Right atrium auricular region (tissue), 2 donors: ENCODE measurements at regions not wholly inside any gene's neighbourhood (a gene's known extent, or its start where the extent isn't known, plus 50 kb on each side); places are given as distances from the start of the nearest gene placed in this dataset.
"Not testable (repeated sequence)": the region's sequence is repeated elsewhere in the genome, so short reads cannot be mapped to it uniquely, and the experiment has no call there.

Source experiments
- DNase-seq: peaks from one replicate; pipeline ENCODE4 v3.0.0-alpha.2; 2019; ENCODE audit warnings: low spot score
- H3K27ac ChIP-seq, 2 donors: fragments of 200-600 bp; sonication (generic); 1 replicate in 1 of 2; 2 replicates in 1 of 2; pipeline ENCODE4 v1.5.1; 2016 to 2019
- H3K27me3 ChIP-seq, 2 donors: fragments of 200-600 bp; sonication (generic); one replicate each; pipeline versions ENCODE4 v1.5.1 to v1.6.0; 2017 to 2019
- H3K36me3 ChIP-seq: fragments of 200-600 bp; sonication (generic); one replicate; pipeline ENCODE4 v1.5.1; 2016
- H3K4me1 ChIP-seq, 2 donors: fragments of 200-600 bp; sonication (generic); one replicate each; pipeline versions ENCODE4 v1.5.1 to v1.6.0; 2017 to 2019
- H3K4me3 ChIP-seq, 2 donors: fragments of 200-600 bp; sonication (generic); 1 replicate in 1 of 2; 2 replicates in 1 of 2; pipeline ENCODE4 v1.5.1; 2017 to 2019; ENCODE audit warnings: mild to moderate bottlenecking in 1 of 2, moderate library complexity in 1 of 2
- H3K9me3 ChIP-seq, 2 donors: fragments of 200-600 bp; sonication (generic); one replicate each; pipeline ENCODE4 v1.5.1; 2019
- TF ChIP-seq, protein P1 (sequence below), 2 donors: fragments of 200-600 bp; sonication (generic); IDR thresholded peaks; one replicate each; pipeline ENCODE4 v1.5.1; 2019; ENCODE audit warnings: antibody characterized with exemption in 2 of 2

DNA sequence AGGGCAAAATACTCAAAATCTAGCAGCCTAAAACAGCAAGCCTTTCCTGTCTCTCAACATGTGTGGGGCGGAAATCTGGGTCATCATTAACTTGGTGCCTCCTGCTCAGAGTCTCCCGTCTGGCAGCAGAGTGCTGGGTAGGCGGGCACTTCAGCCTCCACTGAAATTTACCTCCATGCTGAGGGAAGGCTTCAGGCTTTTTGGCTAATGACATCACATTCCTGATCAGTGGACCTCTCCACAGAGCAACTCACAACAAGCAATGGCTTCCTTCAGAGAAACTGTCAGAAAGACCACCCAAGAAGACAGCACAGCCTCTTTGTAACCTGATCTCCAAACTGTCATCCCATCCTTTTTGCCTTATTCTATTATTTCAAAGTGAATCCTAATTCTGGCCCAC, 1109.0 kb downstream of the UQCRFS1 start:
- H3K4me1 ChIP-seq: no peaks in the 10 kb centered on the region
- H3K4me3 ChIP-seq: no peak overlapping the region
- no peaks in the 10 kb centered on the region for H3K27me3 ChIP-seq
- H3K27ac ChIP-seq: no peak overlapping the region
- H3K9me3 ChIP-seq: peaks cover 0 to 3% of the 10 kb centered on the region in 2 donors
- DNase-seq: no peak
- H3K36me3 ChIP-seq: no peaks in the 10 kb centered on the region
- TF ChIP-seq, protein P1, sequence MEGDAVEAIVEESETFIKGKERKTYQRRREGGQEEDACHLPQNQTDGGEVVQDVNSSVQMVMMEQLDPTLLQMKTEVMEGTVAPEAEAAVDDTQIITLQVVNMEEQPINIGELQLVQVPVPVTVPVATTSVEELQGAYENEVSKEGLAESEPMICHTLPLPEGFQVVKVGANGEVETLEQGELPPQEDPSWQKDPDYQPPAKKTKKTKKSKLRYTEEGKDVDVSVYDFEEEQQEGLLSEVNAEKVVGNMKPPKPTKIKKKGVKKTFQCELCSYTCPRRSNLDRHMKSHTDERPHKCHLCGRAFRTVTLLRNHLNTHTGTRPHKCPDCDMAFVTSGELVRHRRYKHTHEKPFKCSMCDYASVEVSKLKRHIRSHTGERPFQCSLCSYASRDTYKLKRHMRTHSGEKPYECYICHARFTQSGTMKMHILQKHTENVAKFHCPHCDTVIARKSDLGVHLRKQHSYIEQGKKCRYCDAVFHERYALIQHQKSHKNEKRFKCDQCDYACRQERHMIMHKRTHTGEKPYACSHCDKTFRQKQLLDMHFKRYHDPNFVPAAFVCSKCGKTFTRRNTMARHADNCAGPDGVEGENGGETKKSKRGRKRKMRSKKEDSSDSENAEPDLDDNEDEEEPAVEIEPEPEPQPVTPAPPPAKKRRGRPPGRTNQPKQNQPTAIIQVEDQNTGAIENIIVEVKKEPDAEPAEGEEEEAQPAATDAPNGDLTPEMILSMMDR (IDR thresholded peaks at IDR 0.05): no peak

DNA sequence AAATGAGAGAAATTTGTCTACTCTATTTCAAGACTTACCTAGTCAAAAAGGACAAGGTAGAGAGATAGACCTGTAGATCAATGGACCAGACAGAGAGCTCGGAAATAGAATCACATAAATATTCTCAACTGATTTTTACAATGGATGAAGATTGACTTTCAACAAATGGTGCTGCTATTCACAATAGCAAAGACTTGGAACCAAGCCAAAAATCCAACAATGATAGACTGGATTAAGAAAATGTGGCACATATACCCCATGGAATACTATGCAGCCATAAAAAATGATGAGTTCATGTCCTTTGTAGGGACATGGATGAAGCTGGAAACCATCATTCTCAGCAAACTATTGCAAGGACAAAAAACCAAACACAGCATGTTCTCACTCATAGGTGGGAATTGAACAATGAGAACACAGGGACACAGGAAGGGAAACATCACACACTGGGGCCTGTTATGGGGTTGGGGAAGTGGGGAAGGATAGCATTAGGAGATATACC, 1128.2 kb downstream of the UQCRFS1 start:
- not testable (repeated sequence) for DNase-seq, H3K9me3 ChIP-seq, H3K4me1 ChIP-seq, H3K36me3 ChIP-seq, H3K27me3 ChIP-seq, H3K27ac ChIP-seq, H3K4me3 ChIP-seq

DNA sequence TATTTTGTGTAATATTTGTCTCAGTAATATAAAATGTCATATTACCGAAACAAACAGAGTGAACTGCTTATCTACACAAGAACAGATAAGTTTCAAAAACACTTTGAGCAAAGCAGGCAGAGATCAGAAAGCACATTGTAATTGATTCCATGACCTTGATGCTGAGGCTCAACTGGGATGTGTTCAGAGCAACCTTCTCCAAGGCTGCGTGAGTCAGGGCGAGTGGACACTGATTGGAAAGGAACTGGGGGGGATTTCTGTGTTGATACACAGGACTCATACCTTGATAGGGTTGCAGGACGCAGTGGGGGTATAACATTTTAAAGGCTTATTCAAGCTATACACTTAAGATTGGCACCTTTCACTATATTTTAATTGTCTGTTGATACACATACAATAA, 1136.3 kb downstream of the UQCRFS1 start:
- Histone ChIP-seq H3K36me3 (no peaks in the 10 kb centered on the region), H3K9me3 (peaks cover 0 to 9% of the 10 kb centered on the region in 2 donors), H3K27ac (no peak overlapping the region), H3K4me1 (no peaks in the 10 kb centered on the region), H3K27me3 (no peaks in the 10 kb centered on the region), H3K4me3 (no peak overlapping the region)
- no peak for DNase-seq
- TF ChIP-seq, protein P1 (IDR thresholded peaks at IDR 0.05): no peak

DNA sequence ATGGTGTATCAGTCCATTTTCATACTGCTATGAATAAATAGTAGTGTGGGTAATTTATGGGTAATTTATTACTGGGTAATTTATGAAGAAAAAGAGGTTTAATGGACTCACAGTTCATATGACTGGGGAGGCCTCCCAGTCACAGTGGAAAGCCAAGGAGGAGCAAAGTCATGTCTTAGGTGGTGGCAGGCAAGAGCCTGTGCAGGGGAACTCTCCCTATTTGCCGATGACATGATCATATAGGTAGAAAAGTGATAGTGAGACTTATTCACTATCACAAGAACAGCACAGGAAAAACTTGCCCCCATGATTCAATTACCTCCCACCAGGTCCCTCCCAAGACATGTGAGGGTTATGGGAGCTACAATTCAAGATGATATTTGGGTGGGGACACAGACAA, 1137.7 kb downstream of the UQCRFS1 start:
- H3K27ac ChIP-seq: no peak overlapping the region
- no peaks in the 10 kb centered on the region for H3K4me1 ChIP-seq
- no peaks in the 10 kb centered on the region for H3K36me3 ChIP-seq
- TF ChIP-seq, protein P1 (IDR thresholded peaks at IDR 0.05): no peak
- no peaks in the 10 kb centered on the region for H3K27me3 ChIP-seq
- H3K9me3 ChIP-seq: peaks cover 0 to 9% of the 10 kb centered on the region in 2 donors
- no peak overlapping the region for H3K4me3 ChIP-seq
- no peak for DNase-seq

DNA sequence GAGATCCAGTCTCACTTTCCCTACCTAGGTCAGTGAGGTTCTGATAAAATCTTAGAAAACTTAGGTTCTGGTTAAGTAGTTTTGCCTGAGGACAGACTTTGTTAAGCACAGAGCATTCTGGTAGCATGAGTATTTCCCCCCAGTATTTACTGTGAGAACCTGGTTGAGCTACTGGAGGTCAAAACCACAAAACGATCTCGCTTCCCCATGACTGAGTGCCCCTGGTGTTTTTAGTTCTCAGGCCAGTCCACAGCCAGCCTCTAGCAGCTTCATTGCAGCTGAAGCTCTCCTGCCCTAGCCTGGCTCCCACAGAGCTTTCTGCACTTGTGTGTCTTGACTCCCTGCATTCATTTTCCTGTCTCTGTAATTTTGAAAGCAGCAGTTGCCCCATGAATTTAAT, 1138.2 kb downstream of the UQCRFS1 start:
- TF ChIP-seq, protein P1 (IDR thresholded peaks at IDR 0.05): no peak
- Histone ChIP-seq H3K9me3 (peaks cover 0 to 9% of the 10 kb centered on the region in 2 donors), H3K27ac (no peak overlapping the region), H3K27me3 (no peaks in the 10 kb centered on the region), H3K4me1 (no peaks in the 10 kb centered on the region), H3K36me3 (no peaks in the 10 kb centered on the region), H3K4me3 (no peak overlapping the region)
- DNase-seq: no peak

DNA sequence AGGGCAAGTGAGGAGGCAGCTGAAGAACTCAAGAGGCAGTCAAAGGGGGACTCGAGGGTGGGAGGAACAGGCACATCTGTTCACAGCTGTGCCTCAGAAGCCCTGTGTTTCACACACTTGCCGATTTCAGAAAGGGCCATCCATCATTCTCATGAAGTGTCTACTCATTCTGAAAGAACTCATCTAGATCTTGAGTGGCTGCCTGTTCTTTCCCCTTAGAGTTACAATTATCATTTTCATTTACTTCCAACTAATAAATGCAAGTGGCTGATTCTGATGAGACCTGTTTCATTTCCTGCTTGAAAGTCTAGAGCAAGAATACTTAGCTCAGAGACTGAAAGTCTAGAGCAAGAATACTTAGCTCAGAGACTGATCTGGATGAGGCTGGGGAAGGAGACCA, 1145.1 kb downstream of the UQCRFS1 start:
- TF ChIP-seq, protein P1 (IDR thresholded peaks at IDR 0.05): no peak
- Histone ChIP-seq H3K4me1 (no peaks in the 10 kb centered on the region), H3K27ac (no peak overlapping the region), H3K9me3 (peaks cover 0 to 4% of the 10 kb centered on the region in 2 donors), H3K27me3 (no peaks in the 10 kb centered on the region), H3K36me3 (no peaks in the 10 kb centered on the region), H3K4me3 (no peak overlapping the region)
- DNase-seq: no peak
